Medulla oblongata (tissue), 1 donor: ENCODE measurements at regions not wholly inside any gene's neighbourhood (a gene's known extent, or its start where the extent isn't known, plus 50 kb on each side); places are given as distances from the start of the nearest gene placed in this dataset.

ENCODE experiments used
- DNase-seq: peaks from one replicate; pipeline ENCODE4 v3.0.0-alpha.2; 2015; ENCODE audit errors: extremely low spot score

GRCh38 chr11:8826139-8826786 lies 84.7 kb upstream of the AKIP1 start:
- DNase-seq = no peak

- DNase-seq = no peak
These were observed 84.0 kb upstream of the AKIP1 start for GRCh38 chr11:8826901-8827560.

- peak; percentile 28 for DNase-seq
These were observed 82.9 kb upstream of the AKIP1 start for GRCh38 chr11:8828046-8828445.

GRCh38 chr11:8828580-8829361 lies 82.2 kb upstream of the AKIP1 start:
- peak; percentile 47 for DNase-seq

DNA sequence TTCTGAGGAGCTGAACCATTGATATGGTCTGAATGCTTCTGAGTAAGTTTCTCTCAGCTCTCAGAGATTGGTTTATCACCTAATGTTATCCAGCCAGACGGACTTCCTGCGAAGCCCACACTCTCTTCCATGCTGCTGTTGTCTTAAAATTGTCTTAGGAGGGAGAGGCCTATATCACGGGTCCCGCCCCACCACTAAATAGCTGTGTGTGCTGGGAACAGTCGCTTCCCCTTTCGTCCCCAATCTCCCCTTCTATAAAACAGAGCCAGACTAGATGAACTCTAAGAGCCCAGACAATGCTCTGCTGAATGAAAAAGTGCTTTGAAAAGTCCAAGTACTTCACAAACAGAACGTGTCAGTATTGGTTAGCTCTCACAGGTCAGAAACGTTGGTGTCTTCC lies 81.4 kb upstream of the AKIP1 start:
- DNase-seq = peak; percentile 41

DNA sequence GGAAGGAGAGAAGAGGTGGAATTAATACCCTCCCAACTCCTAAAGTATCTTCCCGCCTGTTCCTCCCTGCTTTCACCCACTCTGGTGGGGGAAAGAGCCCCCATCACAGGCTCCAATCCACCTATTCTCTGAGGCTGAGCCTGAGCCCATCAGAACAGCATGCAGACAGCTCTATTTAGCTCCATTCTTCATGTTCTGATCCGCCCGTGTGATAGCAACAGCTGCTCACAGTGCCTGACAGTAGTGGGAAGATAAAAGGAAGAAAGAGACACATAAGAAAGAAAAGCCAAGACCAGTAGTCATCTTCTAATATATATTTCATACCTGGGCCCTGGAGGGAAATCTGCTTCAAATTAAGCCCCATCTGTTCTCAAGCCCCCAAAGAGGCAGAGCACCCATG lies 80.3 kb upstream of the AKIP1 start:
- DNase-seq = no peak

GRCh38 chr11:8831861-8832260 lies 79.1 kb upstream of the AKIP1 start:
- no peak for DNase-seq

DNA sequence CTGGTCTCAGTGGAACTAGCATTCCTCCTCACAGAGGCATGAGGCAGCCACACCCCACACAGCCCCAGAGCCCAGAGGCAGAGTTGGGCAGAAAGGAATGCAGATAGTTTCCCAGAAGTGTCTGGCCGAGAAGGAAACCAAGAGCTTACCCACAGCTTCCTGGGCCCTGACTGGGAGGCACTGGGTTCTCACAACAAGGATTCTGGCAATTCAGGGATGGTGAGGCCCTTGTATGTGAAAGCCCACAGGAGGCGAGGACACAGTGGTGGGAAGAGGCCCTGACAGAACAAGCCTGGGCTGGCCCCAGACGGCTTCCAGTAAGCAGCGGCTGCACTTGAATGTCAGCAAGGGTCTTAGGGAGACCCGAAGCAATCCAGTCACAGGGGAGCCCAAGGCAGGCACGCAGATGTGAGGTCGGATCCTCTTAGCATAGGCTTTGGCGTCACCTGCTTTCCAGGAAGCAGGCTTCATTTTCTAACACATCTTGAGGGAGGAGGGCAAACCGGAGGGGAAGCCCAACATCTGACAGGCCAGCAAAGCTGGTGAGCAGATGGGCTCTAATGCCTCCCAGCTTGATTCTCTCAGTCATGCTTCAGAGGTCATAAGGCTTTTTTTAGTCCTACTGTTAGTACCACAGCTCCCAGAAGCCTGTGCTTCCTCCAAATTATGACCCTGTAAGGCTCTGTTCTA lies 78.3 kb upstream of the AKIP1 start:
- DNase-seq = no peak

DNA sequence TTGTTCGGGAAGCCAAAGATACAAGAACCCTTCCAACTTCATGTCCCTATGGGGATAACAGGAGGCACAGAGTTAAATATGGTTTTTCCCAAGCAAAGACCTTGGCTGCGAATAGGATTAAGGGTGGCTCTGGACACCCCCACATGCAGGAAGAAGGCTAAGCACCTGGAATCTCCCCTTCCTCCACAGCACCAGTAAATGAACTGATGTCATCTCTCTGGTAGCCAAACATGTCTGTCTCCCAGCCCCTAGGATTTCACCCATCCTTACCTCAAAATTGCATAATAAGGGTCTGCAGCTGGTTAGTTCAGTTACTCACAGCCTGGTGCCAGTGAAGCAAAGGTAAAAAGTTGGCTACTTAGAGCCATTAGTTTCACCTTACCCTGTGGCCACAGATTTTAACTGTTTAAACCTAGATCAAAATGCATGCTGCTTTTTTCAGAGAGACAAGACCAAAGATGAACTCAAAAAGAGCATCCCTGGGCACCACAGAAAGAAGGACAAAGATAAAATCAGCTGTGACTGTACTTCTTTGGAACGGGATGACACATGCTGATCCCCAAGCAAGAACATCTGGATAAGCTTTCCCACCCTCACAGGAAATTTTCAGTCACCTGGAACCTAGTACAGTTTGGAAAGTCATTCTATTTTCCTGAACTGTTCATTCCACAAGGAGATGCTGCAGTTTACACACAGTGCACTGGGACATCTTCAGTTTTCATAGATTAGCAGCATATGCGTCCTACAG lies 77.2 kb upstream of the AKIP1 start:
- DNase-seq = no peak

DNA sequence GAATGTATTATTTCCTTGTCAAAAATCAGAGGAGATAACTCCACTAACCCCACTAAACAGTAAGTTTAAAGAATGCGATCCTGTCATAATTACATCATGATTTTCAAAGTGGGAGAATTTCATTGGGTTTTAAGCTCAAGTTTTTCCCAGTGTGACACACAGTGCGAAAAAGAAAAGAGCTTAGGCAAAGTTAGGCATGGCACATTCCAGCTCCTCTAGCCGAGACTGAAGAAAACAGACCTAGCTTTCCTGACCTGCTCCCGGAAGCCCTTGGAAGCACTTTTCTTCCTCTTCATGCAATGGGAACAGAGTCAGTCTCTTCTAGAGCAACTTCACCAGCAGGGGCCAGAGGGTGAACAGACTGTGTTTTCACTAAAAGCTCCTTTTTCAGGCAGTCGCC lies 76.6 kb upstream of the AKIP1 start:
- DNase-seq = no peak

- DNase-seq = no peak
These were observed 72.7 kb upstream of the AKIP1 start for GRCh38 chr11:8838248-8838647.

DNA sequence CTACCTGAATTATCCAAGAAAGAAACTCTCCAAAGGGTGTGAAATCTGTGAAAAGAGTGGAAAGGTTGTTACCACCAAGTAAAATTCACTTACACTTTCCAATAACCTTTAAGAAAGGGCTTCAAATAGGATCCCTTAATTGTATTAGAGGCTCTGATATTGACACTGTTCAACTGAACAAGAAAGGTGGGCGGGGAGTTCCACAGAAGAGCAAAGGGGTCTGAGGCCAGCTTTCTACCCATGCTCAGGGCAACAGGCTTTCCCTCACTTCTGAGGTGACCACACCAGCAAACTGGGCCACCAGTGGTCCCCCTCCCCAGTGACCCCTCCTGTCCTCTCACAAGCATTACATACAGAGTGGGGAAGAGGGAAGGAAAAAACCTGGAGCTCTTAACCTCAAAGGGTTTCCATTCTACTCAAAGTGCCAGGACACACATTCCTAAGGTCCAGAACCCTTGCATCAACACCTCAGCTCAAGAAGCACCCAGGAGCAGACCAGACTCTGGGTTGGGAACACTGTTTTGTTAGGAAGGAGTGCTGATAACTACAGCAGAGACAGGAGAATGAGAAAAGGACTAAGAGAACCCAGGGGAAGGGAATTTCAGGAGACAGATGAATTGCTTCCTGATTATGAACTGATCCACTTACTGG lies 71.6 kb upstream of the AKIP1 start:
- DNase-seq = no peak

- DNase-seq = peak; percentile 74
These were observed 70.7 kb upstream of the AKIP1 start for GRCh38 chr11:8839957-8840945.

- no peak for DNase-seq
These were observed 69.1 kb upstream of the AKIP1 start for GRCh38 chr11:8841899-8842298.

DNA sequence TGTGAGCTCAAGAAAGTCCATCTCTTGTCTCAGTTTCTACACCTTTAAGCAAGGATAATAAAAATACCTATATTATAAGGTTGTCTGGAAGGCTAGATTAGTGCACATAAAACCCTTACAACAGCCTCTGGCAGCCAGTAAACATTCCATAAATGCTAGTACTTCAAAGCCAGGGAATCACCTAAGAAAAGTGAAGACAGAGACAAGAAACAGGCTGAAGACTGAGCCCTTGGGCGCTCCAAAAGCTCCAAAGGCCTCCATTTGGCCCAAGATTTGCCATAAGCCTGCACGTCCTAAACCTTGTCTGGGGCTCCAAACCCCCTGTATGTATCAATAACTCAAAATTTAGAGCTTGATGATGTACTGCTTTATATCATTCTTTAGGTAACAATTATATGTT lies 52.2 kb upstream of the AKIP1 start:
- no peak for DNase-seq
